ENCODE measurements at regions not wholly inside any gene's neighbourhood (a gene's known extent, or its start where the extent isn't known, plus 50 kb on each side); places are given as distances from the start of the nearest gene placed in this dataset.

- Histone ChIP-seq H3K4me3 (ENCODE audit: low read depth in 1 of 2, low read length in 2 of 2) (no peak overlapping the region), H3K27ac (ENCODE audit: low read depth, low read length) (no peak overlapping the region), H3K9ac (ENCODE audit: low read length) (no peak overlapping the region), H3K9me3 (ENCODE audit: low read length) (no peaks in the 10 kb centered on the region), H3K27me3 (ENCODE audit: control insufficient read depth in 1 of 2, insufficient read depth in 2 of 2, low read length in 2 of 2) (no peaks in the 10 kb centered on the region), H3K4me1 (ENCODE audit: insufficient read depth, low read length) (no peaks in the 10 kb centered on the region), H3K36me3 (ENCODE audit: insufficient read depth, low read length) (no peaks in the 10 kb centered on the region)
Measured at GRCh38 chr14:54048736-54049135, 92.1 kb upstream of the BMP4 start.

- Histone ChIP-seq H3K9ac (ENCODE audit: low read length) (no peak overlapping the region), H3K27me3 (ENCODE audit: control insufficient read depth in 1 of 2, insufficient read depth in 2 of 2, low read length in 2 of 2) (no peaks in the 10 kb centered on the region), H3K27ac (ENCODE audit: low read depth, low read length) (no peak overlapping the region), H3K4me3 (ENCODE audit: low read depth in 1 of 2, low read length in 2 of 2) (no peak overlapping the region), H3K36me3 (ENCODE audit: insufficient read depth, low read length) (no peaks in the 10 kb centered on the region), H3K4me1 (ENCODE audit: insufficient read depth, low read length) (no peaks in the 10 kb centered on the region), H3K9me3 (ENCODE audit: low read length) (no peaks in the 10 kb centered on the region)
Measured at GRCh38 chr14:54050759-54051158, 94.1 kb upstream of the BMP4 start.

- H3K36me3 ChIP-seq (ENCODE audit: insufficient read depth, low read length): no peaks in the 10 kb centered on the region
- no peak overlapping the region for H3K9ac ChIP-seq (ENCODE audit: low read length)
- H3K4me3 ChIP-seq (ENCODE audit: low read depth in 1 of 2, low read length in 2 of 2): no peak overlapping the region
- H3K9me3 ChIP-seq (ENCODE audit: low read length): no peaks in the 10 kb centered on the region
- H3K27ac ChIP-seq (ENCODE audit: low read depth, low read length): no peak overlapping the region
- H3K4me1 ChIP-seq (ENCODE audit: insufficient read depth, low read length): no peaks in the 10 kb centered on the region
- no peaks in the 10 kb centered on the region for H3K27me3 ChIP-seq (ENCODE audit: control insufficient read depth in 1 of 2, insufficient read depth in 2 of 2, low read length in 2 of 2)
Measured at GRCh38 chr14:54052696-54053385, 96.2 kb upstream of the BMP4 start.

- no peak overlapping the region for H3K27ac ChIP-seq (ENCODE audit: low read depth, low read length)
- H3K4me3 ChIP-seq (ENCODE audit: low read depth in 1 of 2, low read length in 2 of 2): no peak overlapping the region
- no peaks in the 10 kb centered on the region for H3K4me1 ChIP-seq (ENCODE audit: insufficient read depth, low read length)
- H3K9me3 ChIP-seq (ENCODE audit: low read length): no peaks in the 10 kb centered on the region
- H3K27me3 ChIP-seq (ENCODE audit: control insufficient read depth in 1 of 2, insufficient read depth in 2 of 2, low read length in 2 of 2): no peaks in the 10 kb centered on the region
- no peaks in the 10 kb centered on the region for H3K36me3 ChIP-seq (ENCODE audit: insufficient read depth, low read length)
- no peak overlapping the region for H3K9ac ChIP-seq (ENCODE audit: low read length)
Measured at GRCh38 chr14:54053386-54053745, 96.7 kb upstream of the BMP4 start.

GRCh38 chr14:54058505-54058904 is 101.9 kb upstream of the BMP4 start:
- H3K36me3 ChIP-seq (ENCODE audit: insufficient read depth, low read length): no peaks in the 10 kb centered on the region
- H3K27ac ChIP-seq (ENCODE audit: low read depth, low read length): no peak overlapping the region
- H3K4me3 ChIP-seq (ENCODE audit: low read depth in 1 of 2, low read length in 2 of 2): no peak overlapping the region
- no peaks in the 10 kb centered on the region for H3K9me3 ChIP-seq (ENCODE audit: low read length)
- H3K4me1 ChIP-seq (ENCODE audit: insufficient read depth, low read length): no peaks in the 10 kb centered on the region
- H3K9ac ChIP-seq (ENCODE audit: low read length): no peak overlapping the region
- H3K27me3 ChIP-seq (ENCODE audit: control insufficient read depth in 1 of 2, insufficient read depth in 2 of 2, low read length in 2 of 2): no peaks in the 10 kb centered on the region

- Histone ChIP-seq H3K9me3 (ENCODE audit: low read length) (no peaks in the 10 kb centered on the region), H3K4me3 (ENCODE audit: low read depth in 1 of 2, low read length in 2 of 2) (no peak overlapping the region), H3K27me3 (ENCODE audit: control insufficient read depth in 1 of 2, insufficient read depth in 2 of 2, low read length in 2 of 2) (no peaks in the 10 kb centered on the region), H3K36me3 (ENCODE audit: insufficient read depth, low read length) (no peaks in the 10 kb centered on the region), H3K4me1 (ENCODE audit: insufficient read depth, low read length) (no peaks in the 10 kb centered on the region), H3K9ac (ENCODE audit: low read length) (no peak overlapping the region), H3K27ac (ENCODE audit: low read depth, low read length) (no peak overlapping the region)
Measured at GRCh38 chr14:54083549-54084239, 127.1 kb upstream of the BMP4 start.

DNA sequence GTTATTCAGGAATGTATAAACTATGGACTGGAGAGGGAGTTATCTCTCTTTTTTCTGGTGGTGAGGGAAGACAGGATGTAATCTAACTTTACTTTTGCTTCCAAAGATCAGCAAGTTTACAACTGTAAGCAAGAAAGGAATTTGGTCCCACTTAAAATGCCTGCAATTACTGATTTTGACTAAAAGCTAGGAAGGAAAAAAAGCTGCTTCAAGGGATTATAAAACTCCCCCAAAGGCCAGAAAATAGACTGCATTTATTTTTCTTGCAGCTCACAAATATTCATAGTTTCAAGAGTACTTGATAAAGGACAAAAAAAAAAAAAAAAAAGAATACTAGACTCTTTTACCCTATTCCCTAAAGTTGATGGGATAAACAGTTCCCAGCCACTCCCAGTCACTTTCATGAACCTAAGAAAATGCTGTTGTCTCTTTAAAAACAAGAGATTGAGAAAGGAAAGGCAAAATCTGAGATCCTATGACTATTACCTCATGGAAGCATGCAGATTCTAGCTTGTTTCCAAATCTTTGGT is 128.7 kb upstream of the BMP4 start:
- Histone ChIP-seq H3K4me1 (ENCODE audit: insufficient read depth, low read length) (no peaks in the 10 kb centered on the region), H3K9ac (ENCODE audit: low read length) (no peak overlapping the region), H3K27me3 (ENCODE audit: control insufficient read depth in 1 of 2, insufficient read depth in 2 of 2, low read length in 2 of 2) (no peaks in the 10 kb centered on the region), H3K4me3 (ENCODE audit: low read depth in 1 of 2, low read length in 2 of 2) (no peak overlapping the region), H3K36me3 (ENCODE audit: insufficient read depth, low read length) (no peaks in the 10 kb centered on the region), H3K9me3 (ENCODE audit: low read length) (no peaks in the 10 kb centered on the region), H3K27ac (ENCODE audit: low read depth, low read length) (no peak overlapping the region)

GRCh38 chr14:54085841-54086240 is 129.2 kb upstream of the BMP4 start:
- H3K27me3 ChIP-seq (ENCODE audit: control insufficient read depth in 1 of 2, insufficient read depth in 2 of 2, low read length in 2 of 2): no peaks in the 10 kb centered on the region
- no peak overlapping the region for H3K27ac ChIP-seq (ENCODE audit: low read depth, low read length)
- H3K4me1 ChIP-seq (ENCODE audit: insufficient read depth, low read length): no peaks in the 10 kb centered on the region
- H3K36me3 ChIP-seq (ENCODE audit: insufficient read depth, low read length): no peaks in the 10 kb centered on the region
- H3K9ac ChIP-seq (ENCODE audit: low read length): no peak overlapping the region
- no peak overlapping the region for H3K4me3 ChIP-seq (ENCODE audit: low read depth in 1 of 2, low read length in 2 of 2)
- no peaks in the 10 kb centered on the region for H3K9me3 ChIP-seq (ENCODE audit: low read length)

- H3K9ac ChIP-seq (ENCODE audit: low read length): no peak overlapping the region
- H3K4me3 ChIP-seq (ENCODE audit: low read depth in 1 of 2, low read length in 2 of 2): no peak overlapping the region
- H3K27ac ChIP-seq (ENCODE audit: low read depth, low read length): no peak overlapping the region
- H3K9me3 ChIP-seq (ENCODE audit: low read length): no peaks in the 10 kb centered on the region
- H3K4me1 ChIP-seq (ENCODE audit: insufficient read depth, low read length): no peaks in the 10 kb centered on the region
- no peaks in the 10 kb centered on the region for H3K27me3 ChIP-seq (ENCODE audit: control insufficient read depth in 1 of 2, insufficient read depth in 2 of 2, low read length in 2 of 2)
- H3K36me3 ChIP-seq (ENCODE audit: insufficient read depth, low read length): no peaks in the 10 kb centered on the region
Measured at GRCh38 chr14:54086767-54087166, 130.1 kb upstream of the BMP4 start.

GRCh38 chr14:54087376-54087775 is 130.8 kb upstream of the BMP4 start:
- H3K9ac ChIP-seq (ENCODE audit: low read length): no peak overlapping the region
- H3K27ac ChIP-seq (ENCODE audit: low read depth, low read length): no peak overlapping the region

DNA sequence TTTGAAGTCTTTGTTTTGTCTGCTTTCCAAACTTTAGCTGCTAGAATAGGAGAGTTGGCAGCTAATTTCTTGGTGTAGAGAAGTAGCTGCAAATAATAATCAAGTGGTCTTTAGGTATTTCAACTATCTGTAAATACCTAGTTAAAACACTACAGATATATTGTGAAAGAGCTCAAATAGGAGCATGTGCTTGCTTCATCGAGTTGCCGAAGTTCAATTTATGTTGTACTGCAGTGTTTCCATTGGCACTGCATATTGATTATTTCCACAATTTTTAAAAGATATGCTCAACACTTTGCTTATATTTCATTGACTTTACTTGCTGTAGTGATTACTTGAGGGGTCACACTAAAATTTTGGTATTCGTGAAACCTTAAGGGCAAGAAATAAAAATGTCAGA is 131.6 kb upstream of the BMP4 start:
- Histone ChIP-seq H3K4me1 (ENCODE audit: insufficient read depth, low read length) (no peaks in the 10 kb centered on the region), H3K4me3 (ENCODE audit: low read depth in 1 of 2, low read length in 2 of 2) (no peak overlapping the region), H3K27ac (ENCODE audit: low read depth, low read length) (no peak overlapping the region), H3K9me3 (ENCODE audit: low read length) (no peaks in the 10 kb centered on the region), H3K36me3 (ENCODE audit: insufficient read depth, low read length) (no peaks in the 10 kb centered on the region), H3K27me3 (ENCODE audit: control insufficient read depth in 1 of 2, insufficient read depth in 2 of 2, low read length in 2 of 2) (no peaks in the 10 kb centered on the region), H3K9ac (ENCODE audit: low read length) (no peak overlapping the region)

More at GRCh38 chr14:54087376-54087775, 130.8 kb upstream of the BMP4 start:
- Histone ChIP-seq H3K4me3 (ENCODE audit: low read depth in 1 of 2, low read length in 2 of 2) (no peak overlapping the region), H3K9me3 (ENCODE audit: low read length) (no peaks in the 10 kb centered on the region), H3K4me1 (ENCODE audit: insufficient read depth, low read length) (no peaks in the 10 kb centered on the region), H3K36me3 (ENCODE audit: insufficient read depth, low read length) (no peaks in the 10 kb centered on the region), H3K27me3 (ENCODE audit: control insufficient read depth in 1 of 2, insufficient read depth in 2 of 2, low read length in 2 of 2) (no peaks in the 10 kb centered on the region)

- Histone ChIP-seq H3K4me1 (ENCODE audit: insufficient read depth, low read length) (no peaks in the 10 kb centered on the region), H3K9me3 (ENCODE audit: low read length) (peaks cover 6% of the 10 kb centered on the region), H3K27me3 (ENCODE audit: control insufficient read depth in 1 of 2, insufficient read depth in 2 of 2, low read length in 2 of 2) (no peaks in the 10 kb centered on the region), H3K27ac (ENCODE audit: low read depth, low read length) (no peak overlapping the region), H3K9ac (ENCODE audit: low read length) (no peak overlapping the region), H3K4me3 (ENCODE audit: low read depth in 1 of 2, low read length in 2 of 2) (no peak overlapping the region), H3K36me3 (ENCODE audit: insufficient read depth, low read length) (no peaks in the 10 kb centered on the region)
Measured at GRCh38 chr14:54090274-54090673, 133.6 kb upstream of the BMP4 start.
